Uterus (tissue), 2 donors: ENCODE measurements at regions not wholly inside any gene's neighbourhood (a gene's known extent, or its start where the extent isn't known, plus 50 kb on each side); places are given as distances from the start of the nearest gene placed in this dataset.

Experiments
- POLR2A ChIP-seq, 2 donors: fragments of 450-650 bp; IDR thresholded peaks; one replicate each; pipeline ENCODE4 v1.6.1; 2016; ENCODE audit warnings: antibody characterized with exemption in 2 of 2, mild to moderate bottlenecking in 1 of 2, moderate library complexity in 1 of 2
- TF ChIP-seq, protein P1 (sequence below), 4 experiments: fragments of 200-600 bp in 2 of 4; fragments of 450-650 bp in 2 of 4; sonication (generic) in 2 of 4; IDR thresholded peaks; one replicate each; pipeline ENCODE4 v1.5.1; 2016 to 2019; ENCODE audit warnings: antibody characterized with exemption in 4 of 4, mild to moderate bottlenecking in 2 of 4, moderate library complexity in 1 of 4

DNA sequence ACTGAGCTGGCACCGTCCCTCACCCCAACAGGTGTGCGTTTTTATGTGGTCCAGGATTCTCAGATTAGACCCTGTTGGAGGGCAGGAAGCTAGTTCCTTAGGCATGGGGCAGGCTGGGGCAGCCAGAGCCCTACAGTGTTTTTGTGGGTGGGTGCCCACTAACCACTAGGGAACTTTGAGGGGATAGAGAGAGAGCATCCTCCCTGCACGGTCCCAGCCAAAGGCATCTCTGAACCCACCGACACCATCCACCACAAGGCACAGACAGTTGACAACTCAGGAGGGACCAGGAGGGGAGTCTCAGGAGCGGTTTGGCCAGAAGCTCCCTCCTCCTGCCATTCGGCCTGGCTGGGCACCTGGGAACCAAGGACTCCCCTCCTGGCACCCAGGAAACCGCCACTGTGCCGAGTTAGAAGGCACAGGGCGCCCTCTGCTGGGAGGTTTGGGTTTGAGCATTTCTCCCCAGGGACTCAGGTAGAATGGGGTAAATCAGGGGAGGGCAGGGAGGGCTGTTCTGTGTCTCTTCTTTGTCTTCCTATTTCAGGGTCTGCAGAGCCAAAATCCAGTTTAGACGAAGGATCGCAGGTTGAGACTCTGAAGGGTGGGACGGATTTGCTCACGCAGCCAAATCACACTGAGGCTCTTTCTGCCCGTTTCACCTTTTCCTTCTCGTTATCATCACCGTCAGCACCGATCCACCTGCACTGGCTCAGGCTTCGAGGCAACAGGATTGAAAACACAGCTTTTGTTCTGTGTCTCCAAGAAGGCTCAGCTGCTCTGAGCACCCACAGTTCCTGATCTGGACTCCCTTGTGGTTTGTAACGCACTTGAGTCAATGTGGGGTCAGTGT lies 84.8 kb upstream of the COL13A1 start:
- TF ChIP-seq, protein P1, sequence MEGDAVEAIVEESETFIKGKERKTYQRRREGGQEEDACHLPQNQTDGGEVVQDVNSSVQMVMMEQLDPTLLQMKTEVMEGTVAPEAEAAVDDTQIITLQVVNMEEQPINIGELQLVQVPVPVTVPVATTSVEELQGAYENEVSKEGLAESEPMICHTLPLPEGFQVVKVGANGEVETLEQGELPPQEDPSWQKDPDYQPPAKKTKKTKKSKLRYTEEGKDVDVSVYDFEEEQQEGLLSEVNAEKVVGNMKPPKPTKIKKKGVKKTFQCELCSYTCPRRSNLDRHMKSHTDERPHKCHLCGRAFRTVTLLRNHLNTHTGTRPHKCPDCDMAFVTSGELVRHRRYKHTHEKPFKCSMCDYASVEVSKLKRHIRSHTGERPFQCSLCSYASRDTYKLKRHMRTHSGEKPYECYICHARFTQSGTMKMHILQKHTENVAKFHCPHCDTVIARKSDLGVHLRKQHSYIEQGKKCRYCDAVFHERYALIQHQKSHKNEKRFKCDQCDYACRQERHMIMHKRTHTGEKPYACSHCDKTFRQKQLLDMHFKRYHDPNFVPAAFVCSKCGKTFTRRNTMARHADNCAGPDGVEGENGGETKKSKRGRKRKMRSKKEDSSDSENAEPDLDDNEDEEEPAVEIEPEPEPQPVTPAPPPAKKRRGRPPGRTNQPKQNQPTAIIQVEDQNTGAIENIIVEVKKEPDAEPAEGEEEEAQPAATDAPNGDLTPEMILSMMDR (IDR thresholded peaks at IDR 0.05) = peak; percentile 30 to 61 (median 58)
- TF ChIP-seq POLR2A (IDR thresholded peaks at IDR 0.05) = no peak
